Immature natural killer cell (primary cell): ENCODE measurements at regions not wholly inside any gene's neighbourhood (a gene's known extent, or its start where the extent isn't known, plus 50 kb on each side); places are given as distances from the start of the nearest gene placed in this dataset.

Experiments used
- DNase-seq, 3 donors: peaks; one replicate each; pipeline ENCODE4 v3.0.0; 2022; ENCODE audit warnings: mixed read lengths in 1 of 3
- H3K27ac Mint-ChIP-seq, 6 donors: one replicate each; pipeline ENCODE4 v1.8.0; 2020; ENCODE audit warnings: mixed read lengths in 6 of 6, mild to moderate bottlenecking in 5 of 6, inconsistent platforms in 4 of 6, moderate library complexity in 3 of 6
- H3K27me3 Mint-ChIP-seq, 3 donors: one replicate each; pipeline ENCODE4 v1.8.0; 2020 to 2021; ENCODE audit warnings: low read depth in 3 of 3, mild to moderate bottlenecking in 3 of 3, mixed read lengths in 3 of 3, moderate library complexity in 3 of 3, inconsistent platforms in 1 of 3
- H3K36me3 Mint-ChIP-seq, 3 donors: one replicate each; pipeline ENCODE4 v1.8.0; 2020; ENCODE audit warnings: mixed read lengths in 3 of 3, inconsistent platforms in 2 of 3, mild to moderate bottlenecking in 2 of 3
- H3K4me1 Mint-ChIP-seq, 2 donors: one replicate each; pipeline ENCODE4 v1.8.0; 2020; ENCODE audit warnings: inconsistent platforms in 2 of 2, mild to moderate bottlenecking in 2 of 2, mixed read lengths in 2 of 2, moderate library complexity in 1 of 2
- H3K4me3 Mint-ChIP-seq, 5 donors: one replicate each; pipeline ENCODE4 v1.8.0; 2020; ENCODE audit warnings: mild to moderate bottlenecking in 5 of 5, mixed read lengths in 5 of 5, inconsistent platforms in 3 of 5, moderate library complexity in 3 of 5
- H3K9me3 Mint-ChIP-seq, 6 donors: one replicate each; pipeline ENCODE4 v1.8.0; 2020; ENCODE audit warnings: mild to moderate bottlenecking in 6 of 6, mixed read lengths in 6 of 6, inconsistent platforms in 4 of 6, moderate library complexity in 3 of 6

- Mint-ChIP-seq H3K36me3 (peaks cover 0 to 5% (median 0%) of the 10 kb centered on the region in 3 donors), H3K4me3 (peak overlapping the region in 3 of 5 donors; percentile 2 to 41 (median 41)), H3K4me1 (peaks cover 19 to 20% of the 10 kb centered on the region in 2 donors), H3K27me3 (no peaks in the 10 kb centered on the region), H3K9me3 (no peaks in the 10 kb centered on the region), H3K27ac (peak overlapping the region in 2 of 6 donors; percentile 40 to 45)
- DNase-seq: no peak
Measured at GRCh38 chr14:85391892-85392291, 138.1 kb upstream of the FLRT2 start.

GRCh38 chr14:85399186-85399585, 130.8 kb upstream of the FLRT2 start:
- no peak overlapping the region for H3K27ac Mint-ChIP-seq
- no peaks in the 10 kb centered on the region for H3K4me1 Mint-ChIP-seq
- DNase-seq: no peak
- peaks cover 0 to 8% (median 0%) of the 10 kb centered on the region in 3 donors for H3K27me3 Mint-ChIP-seq
- H3K36me3 Mint-ChIP-seq: peaks cover 0 to 5% (median 0%) of the 10 kb centered on the region in 3 donors
- H3K9me3 Mint-ChIP-seq: peaks cover 0 to 6% (median under 1%) of the 10 kb centered on the region in 6 donors
- H3K4me3 Mint-ChIP-seq: no peak overlapping the region

GRCh38 chr14:85400678-85401077, 129.3 kb upstream of the FLRT2 start:
- no peak overlapping the region for H3K27ac Mint-ChIP-seq
- peaks cover 0 to 6% (median under 1%) of the 10 kb centered on the region in 6 donors for H3K9me3 Mint-ChIP-seq
- no peak overlapping the region for H3K4me3 Mint-ChIP-seq
- H3K4me1 Mint-ChIP-seq: peaks cover 0 to 4% of the 10 kb centered on the region in 2 donors
- DNase-seq: no peak
- peaks cover 0 to 5% (median 0%) of the 10 kb centered on the region in 3 donors for H3K36me3 Mint-ChIP-seq
- peaks cover 0 to 11% (median 0%) of the 10 kb centered on the region in 3 donors for H3K27me3 Mint-ChIP-seq

GRCh38 chr14:85401384-85401783, 128.6 kb upstream of the FLRT2 start:
- Mint-ChIP-seq H3K36me3 (peaks cover 0 to 5% (median 0%) of the 10 kb centered on the region in 3 donors), H3K27me3 (peaks cover 0 to 11% (median 0%) of the 10 kb centered on the region in 3 donors), H3K4me1 (peaks cover 0 to 4% of the 10 kb centered on the region in 2 donors), H3K9me3 (peaks cover 0 to 6% (median under 1%) of the 10 kb centered on the region in 6 donors), H3K27ac (no peak overlapping the region), H3K4me3 (no peak overlapping the region)
- DNase-seq: no peak

GRCh38 chr14:85402569-85403162, 127.3 kb upstream of the FLRT2 start:
- H3K4me3 Mint-ChIP-seq: no peak overlapping the region
- peaks cover 0 to 5% (median 0%) of the 10 kb centered on the region in 3 donors for H3K36me3 Mint-ChIP-seq
- H3K4me1 Mint-ChIP-seq: peaks cover 0 to 4% of the 10 kb centered on the region in 2 donors
- peaks cover 0 to 10% (median 2%) of the 10 kb centered on the region in 3 donors for H3K27me3 Mint-ChIP-seq
- no peak for DNase-seq
- no peak overlapping the region for H3K27ac Mint-ChIP-seq
- peaks cover 0 to 6% (median 0%) of the 10 kb centered on the region in 6 donors for H3K9me3 Mint-ChIP-seq

- H3K27me3 Mint-ChIP-seq: peaks cover 0 to 3% (median 3%) of the 10 kb centered on the region in 3 donors
- no peaks in the 10 kb centered on the region for H3K36me3 Mint-ChIP-seq
Measured at GRCh38 chr14:85409481-85410210, 120.3 kb upstream of the FLRT2 start.

GRCh38 chr14:85412756-85413155, 117.2 kb upstream of the FLRT2 start:
- Mint-ChIP-seq H3K27me3 (peaks cover 0 to 3% (median 2%) of the 10 kb centered on the region in 3 donors), H3K9me3 (no peaks in the 10 kb centered on the region), H3K4me3 (no peak overlapping the region), H3K4me1 (peaks cover 7 to 20% of the 10 kb centered on the region in 2 donors), H3K36me3 (no peaks in the 10 kb centered on the region), H3K27ac (no peak overlapping the region)
- no peak for DNase-seq

More at GRCh38 chr14:85409481-85410210, 120.3 kb upstream of the FLRT2 start:
- Mint-ChIP-seq H3K27ac (no peak overlapping the region), H3K4me3 (no peak overlapping the region), H3K4me1 (peaks cover 0 to 3% of the 10 kb centered on the region in 2 donors), H3K9me3 (peaks cover 0 to 6% (median 0%) of the 10 kb centered on the region in 6 donors)
- DNase-seq: no peak

GRCh38 chr14:85413836-85414526, 116.0 kb upstream of the FLRT2 start:
- Mint-ChIP-seq H3K9me3 (no peaks in the 10 kb centered on the region), H3K27ac (no peak overlapping the region), H3K4me3 (no peak overlapping the region), H3K4me1 (peaks cover 7 to 24% of the 10 kb centered on the region in 2 donors), H3K36me3 (no peaks in the 10 kb centered on the region), H3K27me3 (peaks cover 0 to 3% (median 0%) of the 10 kb centered on the region in 3 donors)
- DNase-seq: no peak

GRCh38 chr14:85415015-85415712, 114.8 kb upstream of the FLRT2 start:
- H3K27ac Mint-ChIP-seq: no peak overlapping the region
- DNase-seq: no peak

GRCh38 chr14:85416771-85417170, 113.2 kb upstream of the FLRT2 start:
- Mint-ChIP-seq H3K27me3 (peaks cover 0 to 3% (median 0%) of the 10 kb centered on the region in 3 donors), H3K4me3 (no peak overlapping the region), H3K4me1 (peaks cover 7 to 24% of the 10 kb centered on the region in 2 donors), H3K27ac (peak overlapping the region in 1 of 6 donors; percentile 36), H3K36me3 (no peaks in the 10 kb centered on the region), H3K9me3 (no peaks in the 10 kb centered on the region)
- DNase-seq: no peak

More at GRCh38 chr14:85415015-85415712, 114.8 kb upstream of the FLRT2 start:
- Mint-ChIP-seq H3K4me3 (no peak overlapping the region), H3K36me3 (no peaks in the 10 kb centered on the region), H3K9me3 (no peaks in the 10 kb centered on the region), H3K27me3 (peaks cover 0 to 3% (median 0%) of the 10 kb centered on the region in 3 donors), H3K4me1 (peaks cover 7 to 24% of the 10 kb centered on the region in 2 donors)

- DNase-seq: no peak
- peaks cover 7 to 24% of the 10 kb centered on the region in 2 donors for H3K4me1 Mint-ChIP-seq
- no peaks in the 10 kb centered on the region for H3K9me3 Mint-ChIP-seq
- H3K4me3 Mint-ChIP-seq: no peak overlapping the region
- H3K27me3 Mint-ChIP-seq: peaks cover 0 to 3% (median 0%) of the 10 kb centered on the region in 3 donors
- H3K27ac Mint-ChIP-seq: no peak overlapping the region
- H3K36me3 Mint-ChIP-seq: no peaks in the 10 kb centered on the region
Measured at GRCh38 chr14:85417396-85417795, 112.5 kb upstream of the FLRT2 start.

- no peak overlapping the region for H3K4me3 Mint-ChIP-seq
- H3K27me3 Mint-ChIP-seq: peaks cover 0 to 3% (median 0%) of the 10 kb centered on the region in 3 donors
- no peak for DNase-seq
- no peak overlapping the region for H3K27ac Mint-ChIP-seq
- H3K36me3 Mint-ChIP-seq: no peaks in the 10 kb centered on the region
- H3K4me1 Mint-ChIP-seq: peaks cover 7 to 24% of the 10 kb centered on the region in 2 donors
- H3K9me3 Mint-ChIP-seq: no peaks in the 10 kb centered on the region
Measured at GRCh38 chr14:85418721-85419120, 111.2 kb upstream of the FLRT2 start.

GRCh38 chr14:85420278-85420677, 109.7 kb upstream of the FLRT2 start:
- Mint-ChIP-seq H3K27me3 (no peaks in the 10 kb centered on the region), H3K9me3 (no peaks in the 10 kb centered on the region), H3K4me1 (peaks cover 7 to 24% of the 10 kb centered on the region in 2 donors), H3K4me3 (no peak overlapping the region), H3K27ac (no peak overlapping the region), H3K36me3 (no peaks in the 10 kb centered on the region)
- no peak for DNase-seq
